GM18517 (cell line): ENCODE measurements at regions not wholly inside any gene's neighbourhood (a gene's known extent, or its start where the extent isn't known, plus 50 kb on each side); places are given as distances from the start of the nearest gene placed in this dataset.
"Not testable (repeated sequence)": the region's sequence is repeated elsewhere in the genome, so short reads cannot be mapped to it uniquely, and the experiment has no call there.

ENCODE experiments used
- ATAC-seq: cut with Tn5 transposase; IDR thresholded peaks from one replicate; pipeline ENCODE4 v1.9.1; 2021; ENCODE audit warnings: mild to moderate bottlenecking, moderate library complexity; ENCODE audit not compliant: unreplicated experiment

DNA sequence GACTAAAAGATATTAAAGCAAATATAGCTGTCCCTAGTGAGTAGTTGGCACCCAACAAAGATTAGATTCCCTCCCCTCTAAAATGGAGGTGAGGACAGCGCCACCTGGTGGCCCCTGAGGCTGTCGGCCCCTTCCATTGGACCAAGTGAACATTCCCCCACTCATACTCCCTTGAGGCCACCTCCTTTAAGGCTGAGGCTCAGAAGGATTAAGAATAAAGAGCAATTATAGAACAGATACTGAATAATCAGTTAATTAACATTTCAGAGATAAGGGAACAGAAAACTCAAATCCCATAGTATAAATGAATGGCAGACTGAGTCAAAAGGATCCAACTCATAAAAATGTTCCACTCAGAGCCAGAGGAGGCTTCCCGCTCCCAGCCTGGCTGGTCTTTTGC, 130.4 kb upstream of the GHITM start:
- ATAC-seq, result no peak

DNA sequence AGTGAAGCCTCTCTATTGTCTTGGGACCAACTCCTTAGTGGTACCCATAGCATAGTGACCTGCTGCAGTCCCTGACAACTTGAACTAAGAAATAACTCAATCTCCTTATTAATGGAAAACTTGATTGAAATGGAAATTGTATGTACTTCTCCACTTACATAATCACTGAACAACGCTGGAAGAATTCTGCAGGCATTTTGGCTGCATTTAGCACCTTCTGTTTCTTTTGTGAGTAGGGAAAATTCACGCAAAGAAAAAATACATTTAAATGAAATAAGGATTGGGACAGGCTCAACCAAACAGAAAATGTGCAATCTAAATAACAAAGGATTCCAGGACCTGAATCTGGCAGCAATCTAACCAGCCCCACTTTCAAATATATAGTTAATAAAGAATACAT, 126.9 kb upstream of the GHITM start:
- ATAC-seq, result no peak

DNA sequence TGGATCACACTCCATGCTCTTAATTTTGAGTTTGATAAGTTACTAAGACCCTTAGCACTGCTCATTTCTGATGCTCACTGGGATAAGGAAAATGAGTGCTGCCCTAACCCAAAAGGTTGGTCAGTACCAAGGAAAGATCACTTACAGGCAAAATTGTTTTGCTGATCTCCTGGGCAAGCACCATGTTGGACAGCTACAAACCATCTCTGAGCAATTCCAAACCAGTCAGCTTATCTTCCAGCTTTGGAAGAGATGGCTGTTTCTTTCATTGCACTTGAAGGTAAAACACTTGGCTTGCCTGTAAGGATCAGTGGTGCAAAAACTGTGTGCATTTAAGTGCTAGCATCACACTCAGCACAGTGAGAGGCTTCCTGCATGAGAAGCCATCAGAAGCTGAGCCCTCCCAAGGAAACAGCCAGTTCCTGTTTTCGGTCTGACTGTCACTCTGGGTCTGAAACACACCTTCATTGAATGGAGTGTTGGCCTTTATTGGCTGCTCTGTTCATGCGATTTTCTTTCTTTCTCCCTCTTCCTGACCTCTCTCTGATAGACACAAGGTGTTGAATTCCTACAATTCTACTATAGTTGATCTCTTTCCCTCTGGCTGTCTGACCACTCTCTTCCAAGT, 126.4 kb upstream of the GHITM start:
- peak; percentile 88 for ATAC-seq

DNA sequence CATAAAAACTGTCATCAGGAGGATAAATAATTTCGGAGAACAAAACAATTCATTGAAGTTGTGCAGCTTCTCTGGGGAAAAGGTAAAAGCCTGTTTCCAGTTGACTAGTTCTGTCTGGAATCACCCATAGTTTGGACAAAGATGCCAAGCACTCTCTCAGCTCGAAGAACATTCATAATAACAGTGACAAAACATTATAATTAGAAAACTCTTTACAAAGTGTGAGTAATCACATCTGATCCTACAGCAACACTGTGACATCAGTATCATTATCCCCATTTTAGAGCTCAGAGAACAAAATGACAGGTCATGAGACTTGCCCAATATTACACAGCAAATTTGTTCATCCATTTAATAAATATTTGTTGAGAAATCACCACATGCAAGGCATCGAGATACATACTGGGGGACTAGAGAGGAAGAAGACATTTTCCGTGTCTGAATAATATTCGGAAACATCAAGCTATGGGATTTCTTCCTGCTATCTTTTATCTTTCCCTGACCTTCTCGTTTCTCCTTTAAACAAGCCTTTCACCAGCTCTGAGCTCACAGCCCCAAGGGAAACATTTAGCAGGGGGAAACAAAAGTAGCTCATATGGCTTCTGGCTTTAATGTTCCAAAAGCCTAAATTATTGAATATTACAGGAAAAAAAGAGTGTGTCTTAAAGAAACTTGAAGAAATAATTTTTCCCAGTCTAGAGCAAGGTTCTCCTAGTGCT, 123.3 kb upstream of the GHITM start:
- ATAC-seq, result no peak

DNA sequence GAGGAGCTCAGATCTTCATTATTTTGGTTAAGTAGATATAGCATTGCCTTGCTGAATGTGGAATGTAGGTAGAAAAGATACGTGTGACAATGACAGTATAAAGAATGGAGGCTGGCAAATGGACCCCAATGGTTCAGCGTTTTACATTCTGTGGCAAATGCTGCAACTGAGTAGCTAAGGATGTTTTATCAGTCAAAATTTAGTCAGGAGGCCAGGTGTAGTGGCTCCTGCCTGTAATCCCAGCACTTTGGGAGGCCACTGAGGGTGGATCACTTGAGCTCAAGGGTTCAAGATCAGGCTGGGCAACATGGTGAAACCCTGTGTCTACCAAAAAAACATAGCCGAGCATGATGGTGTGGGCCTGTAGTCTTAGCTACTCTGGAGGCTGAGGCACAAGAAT, 120.5 kb upstream of the GHITM start:
- ATAC-seq, result no peak

DNA sequence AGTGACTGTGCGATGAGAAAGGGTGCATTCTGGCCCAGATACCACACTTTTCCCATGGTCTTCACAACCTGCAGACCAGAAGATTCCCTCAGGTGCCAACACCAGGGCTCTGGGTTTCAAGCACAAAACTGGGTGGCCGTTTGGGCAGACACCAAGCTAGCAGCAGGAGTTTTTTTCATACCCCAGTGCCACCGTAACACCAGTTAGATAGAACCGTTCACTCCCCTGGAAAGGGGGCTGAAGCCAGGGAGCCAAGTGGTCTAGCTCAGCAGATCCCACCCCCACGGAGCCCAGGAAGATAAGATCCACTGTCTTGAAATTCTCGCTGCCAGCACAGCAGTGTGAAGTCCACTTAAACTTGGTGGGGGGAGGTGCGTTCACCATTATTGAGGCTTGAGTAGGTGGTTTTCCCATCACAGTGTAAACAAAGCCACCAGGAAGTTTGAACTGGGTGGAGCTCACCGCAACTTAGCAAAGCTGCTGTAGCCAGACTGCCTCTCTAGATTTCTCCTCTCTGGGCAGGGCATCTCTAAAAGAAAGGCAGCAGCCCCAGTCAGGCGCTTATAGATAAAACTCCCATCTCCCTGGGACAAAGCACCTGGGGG, 119.4 kb upstream of the GHITM start:
- ATAC-seq, result not testable (repeated sequence)

DNA sequence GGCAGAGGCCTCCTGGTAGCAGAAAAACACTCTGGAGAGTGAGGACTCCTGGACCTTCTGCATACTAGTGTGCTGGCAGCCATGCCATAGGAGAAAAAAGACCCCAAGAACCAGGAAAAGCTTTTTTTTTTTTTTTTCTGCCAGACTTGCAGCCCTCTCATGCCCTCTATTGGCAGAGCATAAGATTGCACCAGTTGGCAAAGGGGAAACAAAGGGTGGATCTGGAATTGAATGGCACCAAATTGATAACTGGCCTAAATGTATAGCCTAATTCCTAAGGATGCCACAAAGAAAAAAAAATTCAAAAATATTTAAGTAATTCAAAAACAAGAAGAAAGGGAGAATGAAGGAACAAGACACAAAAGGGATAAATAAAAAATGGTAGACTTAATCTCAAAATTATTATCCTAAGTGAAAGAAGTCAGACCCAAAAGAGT, 112.5 kb upstream of the GHITM start:
- no peak for ATAC-seq

DNA sequence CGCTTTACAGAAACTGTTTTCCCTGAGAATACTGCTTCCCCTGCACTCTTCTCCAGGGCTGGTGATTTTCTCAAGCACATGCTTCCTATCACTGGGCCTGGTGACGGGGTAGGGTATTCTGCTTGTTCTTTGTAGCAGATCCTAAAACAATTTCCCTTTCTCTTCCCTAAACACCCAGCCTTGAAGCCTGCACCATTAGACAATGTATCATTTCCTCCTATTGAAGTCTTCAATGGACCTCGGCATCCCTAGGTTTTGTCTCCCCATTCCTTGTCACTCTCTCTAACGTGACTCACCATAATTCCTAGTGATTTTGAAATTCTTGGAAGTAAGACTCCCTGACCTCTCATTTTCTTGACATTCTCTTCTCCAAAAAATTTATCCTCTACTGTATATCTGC, 109.5 kb upstream of the GHITM start:
- ATAC-seq, result no peak

DNA sequence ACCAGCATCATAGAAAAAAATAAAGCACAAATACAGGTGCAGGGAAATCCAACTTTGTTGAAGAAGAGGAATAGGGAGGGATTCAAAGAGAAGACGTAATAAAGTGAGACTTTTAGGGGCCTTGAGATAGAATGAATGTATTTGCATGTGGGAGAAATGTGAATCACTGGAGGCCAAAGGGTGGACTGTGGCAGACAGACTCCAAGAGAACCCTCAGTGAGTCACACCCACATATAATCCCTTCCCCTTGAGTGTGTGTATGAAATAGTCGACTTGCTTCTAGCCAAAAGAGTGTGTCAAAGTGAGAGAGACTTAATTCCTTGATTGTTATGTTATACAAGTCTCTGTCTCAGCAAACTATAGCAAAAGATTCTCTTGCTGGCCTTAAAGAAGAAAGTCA, 101.3 kb upstream of the GHITM start:
- no peak for ATAC-seq

DNA sequence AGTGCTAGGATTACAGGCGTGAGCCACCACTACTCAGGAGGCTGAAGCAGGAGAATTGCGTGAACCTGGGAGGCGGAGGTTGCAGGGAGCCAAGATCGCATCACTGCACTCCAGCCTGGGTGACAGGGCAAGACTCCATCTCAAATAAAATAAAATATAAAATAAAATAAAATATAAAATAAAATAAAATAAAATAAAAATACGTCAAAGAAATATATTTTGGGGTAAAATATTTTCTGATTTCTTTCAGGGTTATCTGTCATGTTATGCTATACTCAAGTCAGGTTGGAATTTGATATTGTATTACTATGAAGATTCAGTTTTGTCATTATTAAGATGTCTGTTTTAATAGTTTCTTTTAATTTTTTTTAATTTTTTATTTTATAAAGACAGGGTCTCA, 99.4 kb upstream of the GHITM start:
- no peak for ATAC-seq

DNA sequence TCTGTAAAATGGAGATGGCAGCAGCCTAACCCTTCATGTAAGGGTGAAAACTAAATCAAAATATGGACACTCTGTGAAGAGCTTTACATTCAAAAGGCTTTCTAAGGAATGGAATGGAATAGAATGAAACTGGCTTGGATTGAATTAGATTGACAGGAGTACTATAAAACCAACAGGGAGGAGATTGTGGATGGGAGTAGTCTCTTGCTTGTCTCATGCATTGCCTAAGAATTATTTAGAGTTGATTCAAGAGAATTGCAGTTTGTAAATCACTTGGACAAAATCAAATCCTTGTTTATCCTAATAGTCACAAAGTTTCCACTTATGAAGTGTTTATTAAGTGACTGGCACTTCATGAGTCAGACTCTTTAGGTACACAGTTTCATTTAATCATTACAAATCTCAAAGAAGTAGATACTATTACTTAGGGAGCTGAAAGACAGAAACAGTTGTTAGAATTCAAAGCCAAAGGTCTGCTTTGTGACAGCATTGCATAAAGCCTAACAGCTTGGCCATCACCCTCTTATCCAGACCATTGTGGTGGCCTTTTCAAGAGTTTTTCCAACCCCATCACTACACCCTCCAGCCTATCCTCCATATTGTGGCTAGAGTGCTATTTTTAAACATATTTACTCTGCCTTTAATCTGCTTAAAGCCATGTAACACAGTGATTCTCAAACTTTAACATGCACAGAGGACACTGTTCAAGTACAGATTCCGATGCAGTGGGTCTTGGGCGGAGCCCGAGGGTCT, 91.9 kb upstream of the GHITM start:
- ATAC-seq, result no peak

DNA sequence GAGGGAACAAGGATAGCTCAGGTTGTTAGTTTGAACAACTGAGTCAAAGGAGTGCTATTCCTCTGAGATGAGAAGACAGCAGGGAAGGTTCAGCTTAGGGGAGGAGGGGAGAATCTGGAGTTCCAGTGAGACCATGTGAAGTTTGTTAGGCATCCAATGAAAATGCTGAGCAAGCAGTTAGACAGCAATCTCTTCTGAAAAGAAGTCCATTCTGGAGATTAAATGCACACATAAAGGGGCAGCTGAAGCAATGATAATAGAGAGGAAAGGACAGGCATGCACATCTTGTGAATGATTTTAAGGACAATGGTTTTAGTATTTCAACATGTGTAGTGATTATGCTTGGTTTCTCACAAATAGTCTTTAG, 89.7 kb upstream of the GHITM start:
- no peak for ATAC-seq

DNA sequence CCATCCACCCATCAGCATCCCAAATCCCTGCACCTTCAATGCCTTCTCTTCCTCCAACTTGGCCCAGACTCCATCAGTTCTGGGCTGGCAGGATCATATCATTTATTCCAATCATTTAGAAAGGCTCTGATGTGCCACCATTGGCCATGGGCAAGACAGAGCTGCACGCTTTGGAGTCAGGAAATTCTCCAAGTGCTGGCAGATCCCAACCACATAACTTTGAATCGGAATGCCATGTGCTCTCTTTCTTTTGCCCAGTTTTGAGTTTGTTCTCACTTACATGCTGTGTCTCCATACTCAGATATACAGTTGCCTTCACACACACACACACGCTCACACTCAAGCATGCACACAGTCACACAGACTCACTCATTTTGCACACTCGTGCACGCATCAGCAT, 85.7 kb upstream of the GHITM start:
- no peak for ATAC-seq

DNA sequence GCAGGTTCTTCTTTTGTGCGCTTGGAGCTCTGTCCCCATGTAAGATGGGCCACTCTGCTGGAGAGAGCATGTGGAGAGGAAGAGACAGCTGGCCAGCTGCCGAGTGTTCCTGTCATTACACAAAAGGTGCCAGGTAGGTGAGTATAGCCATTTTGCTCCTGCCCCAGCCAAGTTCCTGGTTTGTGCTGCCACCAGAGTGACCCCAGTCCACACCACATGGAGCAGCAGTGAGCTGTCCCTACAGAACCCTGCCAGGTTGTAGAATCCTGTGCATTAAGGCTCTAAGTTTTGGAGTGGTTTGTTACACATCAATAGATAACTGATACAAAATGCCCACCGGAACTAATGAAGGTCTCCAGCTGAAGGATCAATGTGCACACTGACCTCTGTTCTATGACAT, 84.6 kb upstream of the GHITM start:
- no peak for ATAC-seq

DNA sequence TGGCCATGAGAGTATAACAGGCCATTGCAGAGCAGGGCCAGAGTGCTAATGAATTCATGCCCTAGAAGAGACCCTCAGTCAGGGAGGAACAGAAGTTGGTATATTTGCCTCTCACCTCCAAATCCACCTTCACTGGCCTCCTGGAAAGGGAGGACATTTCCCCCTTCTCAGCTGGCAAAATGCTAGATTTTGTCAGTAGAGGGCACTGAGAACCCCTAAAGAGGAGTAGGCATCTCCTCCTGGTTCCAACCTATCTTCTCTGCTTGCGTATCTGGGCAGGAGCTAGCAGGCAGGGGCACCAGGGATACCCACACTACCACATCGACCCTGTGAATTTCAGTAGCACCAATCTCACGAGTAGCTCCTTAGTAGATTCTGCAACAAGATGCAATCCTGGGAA, 79.8 kb upstream of the GHITM start:
- no peak for ATAC-seq

DNA sequence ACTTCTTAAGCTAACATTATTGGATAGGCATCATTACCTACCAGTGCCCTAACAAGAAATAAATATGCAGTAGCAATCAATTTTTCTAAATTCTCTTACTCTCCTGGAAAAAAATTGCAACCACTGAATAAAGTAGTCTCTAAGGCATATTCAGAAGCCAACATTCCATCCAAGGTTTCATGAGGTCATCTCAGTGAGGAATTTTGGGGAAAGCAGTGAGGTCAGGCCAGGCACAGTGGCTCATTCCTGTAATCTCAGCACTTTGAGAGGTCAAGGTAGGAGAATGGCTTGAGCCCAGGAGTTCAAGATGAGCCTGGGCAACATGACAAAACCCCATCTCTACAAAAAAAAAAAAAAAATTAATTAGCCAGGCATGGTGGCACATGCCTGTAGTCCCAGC, 75.9 kb upstream of the GHITM start:
- no peak for ATAC-seq

DNA sequence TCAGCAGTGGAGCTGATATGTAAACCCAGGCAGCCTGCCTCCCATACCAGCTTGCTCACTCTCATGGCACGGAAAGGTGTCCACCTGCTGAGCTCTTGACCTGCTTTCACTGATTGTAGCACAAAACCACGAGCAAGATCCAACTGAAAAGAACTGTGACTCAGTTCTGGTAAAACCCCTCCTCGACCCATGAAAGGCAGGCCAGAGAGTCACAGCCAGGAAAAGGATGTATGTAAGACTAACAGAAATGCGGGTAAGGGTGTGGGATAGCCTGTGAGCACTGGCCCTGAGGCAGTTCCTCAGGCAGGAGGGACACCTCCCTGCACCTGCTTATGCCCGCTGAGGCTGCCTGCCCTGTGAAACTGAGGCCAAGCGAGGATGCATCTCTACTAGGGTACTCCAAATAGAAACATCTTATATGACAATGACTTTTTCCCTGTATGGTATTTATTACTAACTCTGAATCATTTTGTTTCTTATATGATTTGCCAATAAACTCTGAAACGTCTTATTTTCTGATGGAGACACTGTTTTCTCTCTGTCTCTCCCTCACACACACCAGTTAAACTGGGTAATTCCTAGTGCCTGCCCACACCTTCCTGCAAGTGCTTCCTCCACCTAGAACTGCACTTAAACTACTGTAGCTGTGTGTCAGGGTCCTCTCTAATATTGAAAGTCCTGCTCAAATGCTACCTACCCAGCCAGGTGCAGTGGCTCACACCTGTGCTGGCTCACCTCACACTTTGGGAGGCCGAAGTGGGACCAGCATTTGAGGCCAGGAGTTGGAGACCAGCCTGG, 73.3 kb upstream of the GHITM start:
- ATAC-seq, result no peak

DNA sequence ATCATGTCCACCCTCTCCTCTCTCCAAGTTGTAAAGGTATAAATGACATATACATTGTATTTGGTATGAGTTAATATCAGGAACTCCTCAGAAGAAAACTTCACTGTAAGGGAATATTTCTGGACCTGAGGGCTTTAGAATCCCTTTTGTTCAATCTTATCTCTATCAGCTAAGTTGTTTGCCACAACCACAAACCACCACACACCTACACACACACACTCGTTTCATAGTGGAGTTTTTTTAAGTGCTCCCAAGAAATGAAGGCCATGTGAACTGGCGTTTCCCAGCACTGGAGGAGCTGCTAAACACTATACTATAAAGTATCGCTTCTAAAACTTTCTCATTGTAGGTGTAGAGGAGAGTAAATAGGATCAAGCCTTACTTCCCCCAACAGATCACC, 64.8 kb upstream of the GHITM start:
- no peak for ATAC-seq

DNA sequence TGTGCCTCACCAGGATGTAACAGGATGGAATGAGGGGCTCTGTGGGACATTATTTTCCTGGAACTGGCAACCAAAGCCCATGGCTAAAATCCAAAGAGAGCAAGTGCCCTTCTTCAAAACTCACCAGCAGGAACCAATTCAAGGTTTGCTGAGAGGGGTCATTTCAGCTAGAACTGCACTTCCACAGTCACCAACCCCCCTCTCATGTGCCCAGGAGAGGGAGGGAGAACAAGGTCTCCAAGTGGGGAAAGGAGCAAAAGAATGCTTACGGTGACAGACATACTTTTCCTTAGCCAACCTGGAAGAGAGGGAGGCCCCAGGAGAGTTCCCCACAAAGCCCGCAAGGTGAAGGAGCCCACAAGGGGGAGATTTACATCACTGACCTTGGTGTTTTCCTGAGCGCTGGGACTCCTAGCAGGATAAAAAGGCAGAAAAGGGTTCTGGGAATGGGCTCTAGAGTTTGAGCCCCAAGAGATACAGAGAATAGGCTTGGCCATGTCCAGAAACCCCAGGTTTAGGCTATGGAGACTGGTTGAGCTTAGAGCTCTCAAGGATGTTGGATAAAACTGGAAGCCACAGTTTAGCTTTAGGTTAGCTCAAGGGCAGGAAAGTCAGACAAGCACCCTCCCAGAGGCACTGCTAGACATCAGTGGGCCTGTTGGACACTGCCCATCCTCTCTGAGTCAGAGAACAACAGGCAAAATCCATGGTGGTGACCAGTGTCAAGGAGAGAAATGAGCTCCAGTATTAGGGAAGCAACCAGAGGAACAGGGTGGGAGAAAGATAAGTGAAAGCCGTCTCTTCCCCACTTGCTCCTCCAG, 63.9 kb upstream of the GHITM start:
- ATAC-seq, result no peak

DNA sequence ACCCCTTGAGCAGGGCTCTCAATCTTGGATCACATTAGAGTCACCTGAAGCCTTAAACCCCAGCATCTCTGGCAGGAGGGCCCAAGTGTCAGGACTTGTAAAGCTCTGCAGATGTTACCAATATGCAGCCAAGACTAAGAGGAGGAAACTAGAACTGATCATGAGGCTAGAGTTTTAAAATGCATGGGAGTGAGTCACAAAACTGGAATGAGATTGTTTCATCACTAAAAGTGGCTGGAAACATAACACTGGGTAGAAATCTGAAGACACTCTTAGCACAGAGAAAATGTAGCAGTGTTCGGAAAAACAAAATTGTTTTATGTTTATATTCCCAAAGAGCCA, 63.3 kb upstream of the GHITM start:
- ATAC-seq, result no peak
